ENCODE measurements at regions not wholly inside any gene's neighbourhood (a gene's known extent, or its start where the extent isn't known, plus 50 kb on each side); places are given as distances from the start of the nearest gene placed in this dataset.

DNA sequence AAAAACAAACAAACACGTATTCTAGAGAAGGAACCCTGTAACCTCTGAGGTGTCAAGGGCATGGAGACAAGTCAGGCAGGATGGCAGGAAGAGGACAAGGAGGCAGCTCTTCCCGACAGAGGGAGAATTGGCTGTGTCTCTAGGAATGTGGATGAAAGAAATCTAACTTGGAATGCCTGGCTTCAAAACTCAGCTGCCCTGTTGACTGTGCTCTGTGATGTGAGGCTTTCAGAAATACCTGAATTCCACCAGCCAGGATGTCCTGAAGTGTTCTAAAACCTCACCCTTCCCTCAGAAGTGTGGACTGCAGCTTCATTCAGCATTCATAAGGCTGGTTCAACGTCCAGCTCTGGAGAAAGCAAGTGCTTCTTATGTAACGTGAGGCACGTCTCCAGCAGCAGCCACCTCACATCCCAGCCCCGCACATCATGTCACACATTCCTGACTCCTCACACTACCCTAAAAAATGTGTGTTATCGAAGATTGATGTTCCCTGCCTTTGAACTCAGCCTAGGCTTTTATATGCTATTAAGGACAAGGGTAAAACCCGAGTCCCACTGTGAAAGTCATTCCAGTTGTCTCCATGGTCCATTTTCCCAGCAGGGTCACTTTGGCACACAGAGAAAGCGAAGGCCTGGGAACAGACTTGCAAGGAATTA is 398.9 kb downstream of the ETS1 start:
- peak in 1 of 3 experiments; percentile 21 for DNase-seq

DNA sequence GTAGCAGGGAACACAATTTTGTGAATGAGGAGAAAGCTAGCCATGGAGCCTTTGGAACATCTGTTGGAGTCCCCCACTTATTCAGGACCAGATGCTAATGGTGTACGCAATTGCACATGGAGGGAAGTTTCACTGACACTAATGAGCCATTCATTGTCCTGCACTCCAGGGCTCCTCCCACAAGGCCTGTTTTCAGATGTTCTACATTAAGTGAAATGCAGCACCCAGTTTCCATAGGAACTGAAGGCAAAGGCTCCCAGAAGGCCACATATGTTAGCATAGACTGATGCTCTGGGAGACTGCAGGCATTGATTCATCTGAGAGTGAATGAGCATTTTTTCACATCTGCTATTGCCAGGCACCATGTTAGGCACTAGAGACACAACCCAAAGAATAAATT is 399.5 kb downstream of the ETS1 start:
- DNase-seq, result peak in 2 of 3 experiments; percentile 41 to 75

DNA sequence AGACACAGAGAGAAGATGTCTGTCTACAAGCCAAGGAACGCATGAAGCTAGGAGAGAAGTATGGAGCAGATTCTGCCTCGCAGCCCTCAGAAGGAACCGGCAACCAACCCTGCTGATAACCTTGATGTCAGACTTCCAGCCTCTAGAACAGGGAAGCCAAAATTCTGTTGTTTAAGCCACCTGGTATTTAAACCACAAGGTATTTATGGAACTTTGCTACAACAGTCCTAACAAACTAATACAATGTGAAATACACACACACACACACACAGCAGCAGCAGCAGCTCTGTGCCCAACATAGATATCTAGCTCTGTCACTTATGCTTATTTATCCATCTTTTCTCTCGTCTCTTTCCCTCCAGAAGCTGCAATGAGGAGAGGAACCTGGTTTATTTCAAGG is 400.0 kb downstream of the ETS1 start:
- DNase-seq, result no peak

DNA sequence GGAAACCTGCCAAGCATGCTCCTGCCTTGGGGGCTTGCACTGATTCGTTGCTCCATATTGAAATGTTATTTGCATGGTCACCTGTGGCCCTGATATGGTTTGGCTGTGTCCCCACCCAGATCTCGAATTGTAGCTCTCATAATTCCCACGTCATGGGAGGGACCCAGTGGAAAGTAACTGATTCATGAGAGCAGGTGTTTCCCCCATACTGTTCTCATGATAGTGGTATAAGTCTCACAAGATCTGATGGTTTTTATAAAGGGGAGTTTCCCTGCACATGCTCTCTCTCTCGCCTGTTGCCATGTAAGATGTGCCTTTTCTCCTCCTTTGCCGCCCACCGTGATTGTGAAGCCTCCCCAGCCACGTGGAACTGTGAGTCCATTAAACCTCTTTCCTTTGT is 402.4 kb downstream of the ETS1 start:
- no peak for DNase-seq

DNA sequence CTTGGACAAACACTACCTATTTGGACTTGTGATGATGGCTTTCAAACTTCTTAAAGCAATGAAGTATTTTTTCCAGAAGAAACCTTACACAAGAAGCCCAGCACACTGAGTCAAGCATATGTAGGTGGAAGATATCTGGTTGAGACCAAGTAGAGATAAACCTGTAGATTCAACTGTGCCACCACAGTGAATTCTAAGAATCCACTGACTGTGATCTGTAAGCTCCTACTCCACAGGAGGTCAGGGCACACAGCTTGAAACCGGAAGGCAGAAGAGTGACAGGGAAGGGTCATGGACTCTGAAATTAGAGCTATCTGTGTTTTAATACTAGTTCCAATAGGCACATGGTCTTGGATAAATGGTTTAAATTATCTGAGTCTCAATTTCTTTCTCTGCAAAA is 404.5 kb downstream of the ETS1 start:
- peak in 2 of 3 experiments; percentile 8 to 30 for DNase-seq

DNA sequence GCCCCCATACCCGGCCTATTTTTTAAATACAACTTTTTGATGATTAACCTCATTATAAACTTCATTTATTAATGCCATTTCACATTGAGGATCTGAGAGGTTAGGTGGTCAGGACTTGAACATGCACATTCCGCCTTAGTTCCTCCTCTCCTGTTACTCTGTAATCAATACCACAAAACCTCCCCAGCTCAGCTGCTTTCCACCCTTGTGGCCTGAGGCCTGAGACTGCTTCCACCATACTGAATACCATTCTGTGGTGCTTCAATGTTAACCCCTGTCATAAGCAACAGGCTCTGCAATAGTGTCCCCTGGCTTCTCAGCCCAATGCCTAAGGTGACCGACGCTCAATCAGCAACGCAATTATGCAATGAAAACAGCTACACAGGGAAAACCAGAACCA is 405.4 kb downstream of the ETS1 start:
- DNase-seq, result no peak

DNA sequence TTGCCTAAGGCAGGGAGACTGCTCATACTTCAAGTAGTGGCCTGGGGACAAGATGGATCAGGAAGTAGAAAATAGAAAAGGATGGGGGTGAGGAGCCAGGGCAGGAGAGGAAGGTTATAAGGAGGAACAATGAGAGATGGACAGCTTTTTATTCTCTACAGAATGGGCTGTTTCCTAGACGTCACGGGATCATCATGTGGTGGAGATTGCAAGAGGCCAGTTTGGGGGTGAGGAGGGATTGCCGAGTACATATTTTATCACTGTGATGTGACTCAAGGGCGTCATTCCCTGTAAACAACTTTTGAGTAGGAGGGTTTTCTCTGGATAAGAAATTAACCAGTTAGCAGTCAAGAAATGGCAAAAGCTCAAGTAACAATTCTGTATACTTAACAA is 406.3 kb downstream of the ETS1 start:
- DNase-seq, result no peak

DNA sequence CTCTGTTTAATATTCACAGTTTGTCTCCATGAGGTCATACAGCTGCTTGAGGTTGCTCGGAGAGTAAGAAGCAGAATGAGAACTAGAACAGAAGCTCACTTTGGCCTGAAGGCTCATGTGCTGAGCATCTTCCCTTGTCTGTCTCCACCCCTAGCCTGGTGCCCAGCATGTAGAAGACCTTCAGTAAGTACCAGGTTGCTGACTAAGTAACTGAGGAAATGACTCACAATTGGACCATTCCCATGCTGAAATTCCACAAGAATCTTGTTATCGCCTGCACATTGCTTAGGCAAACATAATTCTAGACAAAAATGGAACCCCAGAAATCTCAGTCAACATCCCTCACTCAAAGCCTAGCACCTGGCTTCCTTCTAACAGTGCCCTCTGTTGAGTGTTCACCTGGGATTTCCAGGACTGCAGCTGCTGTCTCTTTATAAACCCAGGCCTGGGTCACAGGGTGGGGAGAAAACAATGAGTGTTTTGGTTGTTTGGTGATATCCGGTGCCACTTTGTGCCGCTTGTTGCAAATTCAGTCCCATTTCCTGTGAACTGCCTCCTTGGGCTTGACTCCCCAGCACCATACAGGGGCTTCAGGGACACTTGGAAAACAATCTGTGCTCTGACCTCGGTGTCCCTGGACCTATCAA is 406.8 kb downstream of the ETS1 start:
- no peak for DNase-seq

DNA sequence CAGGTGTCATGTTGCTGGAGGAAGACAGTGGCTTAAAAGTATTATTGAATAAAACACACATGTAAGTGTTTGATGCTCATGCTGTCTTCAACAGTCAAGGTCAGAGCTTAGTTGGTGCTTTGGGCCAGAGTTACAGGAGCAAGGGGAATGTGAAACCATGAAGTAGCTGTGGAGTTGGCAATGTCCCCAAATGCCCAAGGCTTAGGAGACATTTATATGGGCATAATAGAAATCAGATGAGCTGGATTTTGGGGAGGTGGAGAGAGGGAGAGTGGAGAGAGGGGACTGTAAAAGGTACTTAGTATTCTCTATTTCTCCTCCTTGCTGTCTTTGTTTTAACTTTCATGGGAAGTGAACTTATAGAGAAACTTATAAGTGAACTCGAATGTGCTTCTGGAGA is 407.8 kb downstream of the ETS1 start:
- DNase-seq, result no peak

DNA sequence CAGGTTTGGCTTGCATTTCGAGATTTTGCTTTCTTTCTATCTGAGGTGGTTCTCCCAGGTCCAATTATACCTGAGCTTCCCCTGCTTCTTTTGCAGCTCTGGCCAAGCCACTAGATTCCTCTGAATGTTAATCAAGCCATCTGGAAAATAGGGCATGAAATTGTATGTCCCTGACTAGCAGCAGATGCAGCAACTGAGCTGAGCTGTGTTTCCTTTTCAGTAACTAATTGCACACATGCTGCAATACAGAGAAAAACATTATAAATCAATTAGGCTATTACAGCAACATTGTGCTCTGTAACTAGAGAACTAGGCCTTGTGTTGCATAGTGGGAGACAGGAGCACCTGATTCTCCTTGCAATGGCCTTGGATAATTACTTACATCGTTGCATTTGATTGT is 408.3 kb downstream of the ETS1 start:
- peak in 2 of 3 experiments; percentile 25 to 76 for DNase-seq

DNA sequence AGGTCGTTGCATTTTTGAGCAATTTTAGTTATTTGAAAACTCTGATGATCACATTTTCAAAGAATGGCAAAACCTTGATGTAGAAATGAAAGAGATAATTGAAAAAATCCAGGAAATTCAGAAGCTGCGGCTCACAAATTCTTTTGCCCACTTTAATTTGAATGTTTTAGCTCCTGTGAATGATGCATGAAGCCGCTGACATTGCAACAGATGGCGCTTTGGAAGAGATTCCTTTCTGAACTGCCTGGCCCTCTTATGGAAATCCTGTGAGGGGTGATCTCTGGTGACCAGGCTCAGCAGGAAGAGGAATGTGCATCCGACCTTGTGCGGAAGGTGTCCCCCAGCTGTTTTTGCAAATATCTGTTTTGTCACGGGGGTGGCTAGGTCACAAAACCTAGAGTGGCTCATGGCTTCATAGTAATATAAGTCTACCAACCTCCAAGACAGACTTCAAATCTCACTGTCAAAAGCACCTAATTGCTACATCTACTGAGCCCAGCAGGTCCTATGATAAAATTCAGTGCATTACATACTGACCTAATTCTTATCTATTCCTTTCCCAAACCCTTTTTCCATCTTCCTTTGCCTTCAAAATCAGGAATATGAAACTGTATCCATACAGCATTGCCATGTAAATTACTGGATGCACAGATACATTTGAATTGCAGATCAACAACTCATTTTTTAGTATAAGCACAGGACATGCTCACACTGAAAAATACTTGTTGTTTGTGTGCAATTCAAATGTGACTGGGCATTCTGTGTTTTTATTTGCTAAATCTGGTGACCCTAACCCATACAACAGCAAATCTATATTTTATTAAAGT is 412.7 kb downstream of the ETS1 start:
- no peak for DNase-seq

DNA sequence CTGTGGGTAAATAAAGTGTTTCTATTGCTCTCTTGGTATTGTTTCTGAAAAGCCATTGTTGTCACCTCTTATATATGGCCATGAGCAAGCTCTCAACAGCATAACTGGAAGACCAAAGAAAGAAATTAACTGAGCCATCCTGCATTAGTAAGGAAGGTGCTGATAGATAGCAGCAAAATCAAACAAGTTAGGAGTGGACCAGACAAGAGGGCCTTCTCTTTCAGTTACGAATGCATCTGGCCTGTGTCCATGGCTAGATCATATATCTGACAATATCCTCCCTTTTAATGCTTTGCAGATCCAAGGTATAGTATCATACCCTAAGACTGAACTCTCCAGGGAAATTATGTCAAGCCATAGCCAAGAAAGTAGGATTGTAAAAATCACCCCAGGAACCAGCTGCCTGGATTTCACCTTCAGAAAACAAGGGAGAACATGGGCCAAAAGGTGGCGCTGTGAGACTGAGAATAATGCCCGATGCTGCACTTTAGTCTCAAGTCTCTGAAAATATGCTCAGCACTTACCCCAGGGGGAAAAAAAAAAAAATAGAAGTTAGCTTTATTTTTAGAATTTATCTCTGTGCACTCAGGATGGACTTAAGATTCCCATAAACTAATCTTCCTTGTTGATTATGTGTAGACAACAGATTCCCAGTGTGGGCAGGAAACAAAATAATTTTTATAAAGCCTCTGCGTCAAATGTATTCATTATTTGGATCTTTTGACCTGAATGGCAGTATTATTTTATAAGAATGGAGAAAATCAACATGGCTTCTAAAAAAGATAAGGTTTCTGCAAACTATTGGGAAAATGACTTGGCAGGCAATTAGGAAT is 415.1 kb downstream of the ETS1 start:
- DNase-seq, result peak; percentile 67 to 93 (median 73)

DNA sequence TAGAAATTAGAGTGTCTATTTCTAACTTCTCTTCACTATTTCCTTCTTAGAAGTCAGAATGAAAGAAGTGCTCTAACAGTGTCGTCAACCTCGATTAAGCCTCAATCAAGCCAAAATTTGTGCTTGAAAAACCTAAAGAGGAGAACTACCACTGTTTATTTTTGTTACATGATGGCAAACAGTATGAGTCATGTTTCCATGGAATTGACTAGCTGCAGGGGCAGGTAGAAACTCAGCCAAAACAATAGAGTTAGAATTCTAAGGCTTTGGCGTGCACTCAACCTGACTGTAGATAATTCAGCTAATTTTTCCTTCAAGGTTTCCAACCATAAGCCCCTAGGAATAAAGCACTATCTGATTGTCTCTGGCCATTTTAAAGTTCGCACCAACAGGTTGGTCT is 415.9 kb downstream of the ETS1 start:
- DNase-seq, result no peak

DNA sequence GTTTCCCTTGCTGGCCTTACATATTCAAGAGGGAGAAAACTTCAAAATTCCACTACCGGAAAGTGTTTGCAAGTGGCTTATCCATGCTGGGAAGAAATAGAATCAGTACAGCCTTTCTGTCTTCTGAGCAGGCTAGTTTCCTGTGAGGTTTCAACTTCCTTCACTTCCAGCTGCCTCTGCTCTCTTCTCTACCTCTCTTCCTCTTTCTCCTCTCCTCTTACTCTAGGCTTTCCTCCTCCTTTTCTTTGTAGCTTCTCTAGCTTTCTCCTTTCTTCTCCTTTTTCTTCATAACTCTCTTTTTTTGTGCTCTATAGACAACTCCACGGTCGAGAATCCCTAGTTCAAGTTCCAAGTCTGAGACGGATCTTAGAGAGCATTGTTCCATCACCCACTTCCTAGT is 421.8 kb downstream of the ETS1 start:
- no peak for DNase-seq

DNA sequence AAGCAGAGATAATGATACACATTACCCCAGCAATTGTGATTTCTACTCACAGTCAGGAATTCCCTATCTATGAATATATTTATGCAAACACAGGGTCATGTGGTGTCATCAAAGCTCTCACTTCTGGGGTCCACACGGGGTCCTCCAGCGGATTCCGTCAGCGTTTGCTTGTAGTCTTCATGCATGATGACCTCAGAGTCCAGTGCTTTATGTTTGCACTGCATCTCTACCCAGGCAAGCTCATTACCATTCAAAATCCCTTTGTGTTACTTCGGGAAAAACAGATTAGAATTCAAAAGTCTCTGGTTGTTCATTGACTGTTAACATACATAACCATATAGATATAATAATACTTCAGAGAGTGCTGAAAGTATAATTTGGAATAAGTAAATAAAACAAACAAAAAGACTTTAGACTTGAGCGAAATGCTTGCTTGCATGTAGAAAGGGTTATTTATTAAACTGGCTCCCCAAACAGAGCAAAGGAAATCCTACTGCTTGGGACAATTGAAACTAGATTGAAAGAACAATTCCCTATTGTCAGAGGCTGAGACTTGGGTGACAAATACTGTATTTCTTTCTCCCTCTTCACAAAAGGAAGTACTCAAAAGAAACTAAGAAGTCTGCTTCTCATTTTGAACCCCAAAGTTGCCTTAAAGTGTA is 423.1 kb downstream of the ETS1 start:
- DNase-seq, result no peak

DNA sequence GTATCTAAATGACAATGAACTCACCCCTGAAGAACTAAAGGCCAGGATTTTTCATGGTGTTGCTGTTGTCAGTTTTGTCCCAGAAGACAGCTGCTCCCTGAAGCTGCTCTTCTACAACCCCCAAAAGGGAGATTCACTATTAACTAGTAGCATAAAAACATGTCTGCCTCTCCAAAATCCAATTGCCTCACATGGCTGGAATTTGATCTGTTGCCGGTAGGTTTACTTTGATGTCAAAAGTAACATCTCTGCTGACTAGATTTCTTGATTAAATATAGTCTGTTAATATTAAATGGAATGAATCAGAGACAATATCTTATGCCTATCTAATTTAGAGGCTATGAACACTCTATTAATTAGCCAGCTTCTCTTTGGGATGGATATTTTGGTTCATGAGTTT is 425.4 kb downstream of the ETS1 start:
- DNase-seq, result no peak

DNA sequence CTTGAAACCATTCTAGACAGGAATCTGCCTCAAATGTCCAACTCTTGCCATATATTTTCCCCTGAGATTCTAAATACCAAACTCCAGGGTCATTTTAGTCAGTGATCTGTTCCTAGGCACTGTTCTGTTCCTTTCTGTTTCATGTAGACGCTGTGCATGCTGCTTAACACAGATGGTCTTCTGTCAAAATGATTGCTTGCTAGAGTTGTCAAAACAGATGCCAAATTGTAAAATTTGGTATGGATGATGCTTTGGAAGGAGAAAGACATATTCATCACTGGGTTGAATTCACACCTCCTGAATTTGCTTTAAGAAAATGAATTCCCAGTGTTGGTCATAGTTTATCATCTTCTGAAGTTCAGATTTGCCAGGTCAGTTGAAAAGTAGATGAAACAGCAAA is 425.9 kb downstream of the ETS1 start:
- no peak for DNase-seq

DNA sequence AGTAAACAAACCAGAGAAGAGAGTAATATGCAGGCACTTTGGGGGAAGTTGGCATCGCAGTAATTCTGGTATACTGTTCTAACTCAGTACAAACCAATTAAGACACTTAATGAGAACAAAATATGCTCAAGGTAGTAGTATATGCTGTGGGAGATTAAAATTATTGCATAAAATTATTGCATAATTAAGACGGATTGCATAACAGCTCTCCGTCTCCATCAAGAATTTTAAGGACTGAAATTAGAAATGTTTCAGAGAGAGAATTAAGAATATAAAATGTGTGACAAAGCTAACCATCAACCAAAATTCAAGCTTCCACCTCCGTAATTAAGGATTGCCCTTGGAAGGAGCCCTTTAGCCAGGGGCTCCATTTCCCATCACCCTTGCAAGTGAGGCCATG is 428.5 kb downstream of the ETS1 start:
- no peak for DNase-seq

DNA sequence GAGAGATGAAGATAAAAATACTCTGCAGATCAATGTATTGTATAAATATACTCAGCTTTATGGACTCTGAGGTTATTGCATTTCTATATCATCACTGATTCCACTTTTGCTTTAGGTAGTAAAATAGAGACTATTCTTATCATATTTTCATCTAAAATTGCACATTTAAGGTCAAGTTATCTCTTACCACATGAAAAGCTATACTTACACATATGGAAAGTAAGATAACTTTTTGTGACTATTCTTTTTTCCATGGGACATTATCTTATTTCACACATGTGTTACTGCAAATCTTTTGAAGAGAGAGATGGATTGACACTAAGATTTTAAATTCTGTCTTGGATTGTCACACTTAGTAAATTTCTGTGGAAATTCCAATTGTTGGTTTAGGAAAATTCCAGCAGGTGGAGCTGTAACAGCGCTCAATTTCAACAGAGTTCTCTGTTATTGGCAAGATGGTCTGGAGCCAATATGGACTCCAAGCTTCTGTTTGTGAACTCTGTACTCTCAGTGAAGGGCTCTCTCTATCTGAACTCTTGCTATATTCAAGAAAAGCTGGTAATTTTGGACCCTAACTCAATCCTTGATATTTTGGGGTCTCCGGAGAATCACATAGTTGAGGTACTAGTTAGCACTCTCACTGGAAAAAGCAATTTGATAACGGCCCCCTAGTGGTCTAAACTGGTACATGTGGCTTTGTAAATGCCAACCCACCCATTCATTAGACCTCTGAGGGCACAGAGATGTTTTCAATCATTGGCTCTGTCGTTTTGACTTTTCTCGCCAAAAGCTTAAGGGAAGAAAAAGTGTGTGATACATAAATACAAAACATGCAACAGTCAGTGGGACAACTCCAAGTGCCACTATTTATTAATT is 429.7 kb downstream of the ETS1 start:
- DNase-seq, result peak; percentile 68 to 92 (median 89)

DNA sequence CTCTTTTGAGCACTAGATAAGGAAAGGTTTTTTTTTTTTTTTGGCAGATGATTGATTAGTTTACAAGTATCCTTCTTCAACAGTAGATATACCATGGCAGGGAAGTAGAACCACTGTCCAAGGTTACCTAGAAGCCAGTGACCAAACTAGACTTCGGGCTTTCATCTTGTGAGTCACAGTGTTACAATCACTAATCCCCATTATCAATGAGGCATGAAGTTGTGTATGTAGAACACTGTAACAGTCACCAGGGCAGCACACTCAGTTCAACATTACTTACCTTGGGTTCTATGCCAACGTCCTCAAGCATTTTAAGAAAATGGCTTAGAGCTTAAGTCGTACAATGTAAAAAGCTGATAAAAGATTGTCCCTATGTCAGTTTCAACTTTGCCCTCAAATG is 430.9 kb downstream of the ETS1 start:
- DNase-seq, result no peak

DNA sequence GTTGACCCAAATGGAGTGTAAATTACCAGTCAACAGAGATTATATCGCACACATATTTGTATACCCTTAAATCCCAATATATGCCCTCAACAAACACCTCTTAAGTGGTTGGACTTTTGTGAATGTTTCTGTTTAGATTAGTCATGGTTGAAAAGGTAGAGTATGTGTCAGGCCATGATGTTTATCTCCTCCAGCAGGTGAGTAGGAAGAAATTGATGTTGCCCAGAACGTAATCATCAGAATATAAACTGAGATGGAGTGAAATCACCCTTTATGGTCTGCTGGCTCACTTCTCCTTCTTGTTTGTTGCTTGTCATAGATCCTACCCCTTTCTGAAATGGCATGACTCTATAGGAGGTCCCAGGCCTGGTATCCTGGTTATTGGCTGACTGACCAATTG is 431.8 kb downstream of the ETS1 start:
- no peak for DNase-seq

DNA sequence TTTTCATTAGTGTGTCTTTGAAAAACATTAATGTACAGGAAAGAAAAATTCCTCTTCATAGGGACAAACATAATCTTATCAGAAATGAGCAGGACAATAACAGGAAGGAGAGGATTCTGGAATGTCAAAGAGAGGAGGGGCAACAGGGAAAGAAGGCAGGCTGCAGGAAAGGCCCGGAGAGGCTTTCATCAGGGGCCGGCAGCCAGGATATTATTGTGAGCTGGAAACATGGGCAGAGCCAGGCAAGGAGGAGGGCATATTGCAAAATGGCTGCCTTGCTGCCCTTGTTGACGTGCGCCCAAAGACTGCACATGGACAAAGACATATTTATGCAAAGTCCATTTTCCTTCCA is 433.7 kb downstream of the ETS1 start:
- no peak for DNase-seq
